Keratinocyte (primary cell): ENCODE measurements at regions not wholly inside any gene's neighbourhood (a gene's known extent, or its start where the extent isn't known, plus 50 kb on each side); places are given as distances from the start of the nearest gene placed in this dataset.

ENCODE experiments used
- DNase-seq: peaks from one replicate; pipeline ENCODE4 v3.0.0-alpha.2; 2011; ENCODE audit warnings: low read depth, missing footprints, low spot score
- FAIRE-seq: peaks from 2 replicates; lab custom pipeline; 2011; peaks lifted over from hg19 to GRCh38; lab: Jason Lieb, UNC
- H2AFZ ChIP-seq: 2 replicates; pipeline ENCODE4 v1.6.0; 2012; ENCODE audit warnings: low read length, control low read depth, inconsistent platforms; ENCODE audit not compliant: control insufficient read depth
- H3K27ac ChIP-seq: 2 replicates; pipeline ENCODE4 v1.5.1; 2011; ENCODE audit warnings: low read length; ENCODE audit not compliant: control insufficient read depth, insufficient read depth
- H3K27me3 ChIP-seq: 3 replicates; pipeline ENCODE4 v1.6.0; 2011; ENCODE audit warnings: low read length; ENCODE audit not compliant: control insufficient read depth, insufficient read depth; ENCODE audit errors: extremely low read depth
- H3K36me3 ChIP-seq, 2 experiments: 2 replicates in 1 of 2; 3 replicates in 1 of 2; pipeline ENCODE4 v1.5.1; 2011; ENCODE audit warnings: low read length in 2 of 2, mild to moderate bottlenecking in 1 of 2; ENCODE audit not compliant: control insufficient read depth in 2 of 2, insufficient read depth in 2 of 2; ENCODE audit errors: extremely low read depth in 1 of 2
- H3K4me1 ChIP-seq: 3 replicates; pipeline ENCODE4 v1.5.1; 2011; ENCODE audit warnings: low read length; ENCODE audit not compliant: control insufficient read depth, insufficient read depth; ENCODE audit errors: extremely low read depth
- H3K4me2 ChIP-seq: 3 replicates; pipeline ENCODE4 v1.6.0; 2011; ENCODE audit warnings: low read depth, low read length; ENCODE audit not compliant: control insufficient read depth, insufficient read depth; ENCODE audit errors: extremely low read depth
- H3K4me3 ChIP-seq, 3 experiments: fragments of 200-600 bp in 1 of 3; sonication (generic) in 1 of 3; 2 replicates in 2 of 3; 3 replicates in 1 of 3; pipeline ENCODE4 v1.5.1; 2011 to 2016; ENCODE audit warnings: low read length in 3 of 3, mild to moderate bottlenecking in 3 of 3, control low read depth in 2 of 3, inconsistent platforms in 1 of 3, low read depth in 1 of 3, mixed read lengths in 1 of 3, mixed run types in 1 of 3, moderate library complexity in 1 of 3; ENCODE audit not compliant: control insufficient read depth in 2 of 3, insufficient read depth in 2 of 3; ENCODE audit errors: extremely low read depth in 1 of 3
- H3K79me2 ChIP-seq: 2 replicates; pipeline ENCODE4 v1.6.0; 2012; ENCODE audit warnings: low read length; ENCODE audit not compliant: control insufficient read depth, insufficient read depth
- H3K9ac ChIP-seq: 3 replicates; pipeline ENCODE4 v1.6.0; 2011; ENCODE audit warnings: low read length; ENCODE audit not compliant: control insufficient read depth, insufficient read depth; ENCODE audit errors: extremely low read depth
- H3K9me1 ChIP-seq: 3 replicates; pipeline ENCODE4 v1.6.0; 2011; ENCODE audit warnings: low read length; ENCODE audit not compliant: control insufficient read depth, insufficient read depth; ENCODE audit errors: extremely low read depth
- H3K9me3 ChIP-seq: 2 replicates; pipeline ENCODE4 v1.5.1; 2012; ENCODE audit warnings: low read depth, low read length; ENCODE audit not compliant: control insufficient read depth
- H4K20me1 ChIP-seq: 3 replicates; pipeline ENCODE4 v1.6.0; 2011; ENCODE audit warnings: low read length; ENCODE audit not compliant: control insufficient read depth, insufficient read depth; ENCODE audit errors: extremely low read depth
- CTCF ChIP-seq, 3 experiments: IDR thresholded peaks in 1 of 3; conservative IDR thresholded peaks in 1 of 3; optimal IDR thresholded peaks in 1 of 3; 2 replicates in 2 of 3; 3 replicates in 1 of 3; pipeline versions ENCODE3 to v1.5.1; 2011; ENCODE audit warnings: low read length in 3 of 3, mild to moderate bottlenecking in 3 of 3, moderate library complexity in 2 of 3, control low read depth in 1 of 3, inconsistent platforms in 1 of 3; ENCODE audit not compliant: insufficient read depth in 2 of 3; ENCODE audit errors: extremely low read depth in 1 of 3
- EZH2 ChIP-seq: IDR thresholded peaks from one replicate; pipeline ENCODE4 v1.6.1; 2012; ENCODE audit warnings: inconsistent platforms, mild to moderate bottlenecking, low read length, moderate library complexity
- dilution Hi-C: fragments of 300-500 bp; cut with MboI; formaldehyde crosslinking; loops from one replicate; pipeline ENCODE4 v1.7.0; 2020; ENCODE audit warnings: low sequenced_read_pairs; ENCODE audit not compliant: extremely low pct_ligation_motif_present

GRCh38 chr3:861721-862120, 231.1 kb upstream of the CNTN6 start:
- no peak overlapping the region for H3K4me3 ChIP-seq

GRCh38 chr3:869269-869668, 223.6 kb upstream of the CNTN6 start:
- H3K4me1 ChIP-seq, result no peaks in the 10 kb centered on the region
- no peak overlapping the region for H3K27ac ChIP-seq
- H3K9ac ChIP-seq, result no peak overlapping the region
- H3K9me3 ChIP-seq, result no peaks in the 10 kb centered on the region
- no peaks in the 10 kb centered on the region for H3K27me3 ChIP-seq
- H3K79me2 ChIP-seq, result no peaks in the 10 kb centered on the region
- no peak overlapping the region for H2AFZ ChIP-seq
- DNase-seq (no peak), FAIRE-seq (no peak)
- no peaks in the 10 kb centered on the region for H3K9me1 ChIP-seq
- H3K36me3 ChIP-seq, result no peaks in the 10 kb centered on the region
- TF ChIP-seq EZH2, result no peak
- no peak for TF ChIP-seq CTCF (optimal IDR thresholded peaks at IDR 0.05 in 1 of 3, IDR thresholded peaks at IDR 0.05 in 1 of 3, conservative IDR thresholded peaks at IDR 0.05 in 1 of 3; ENCODE audit: extremely low read depth in 1 of 3, insufficient read depth in 2 of 3, low read length in 3 of 3)
- dilution Hi-C loops, result no loop called here
- no peaks in the 10 kb centered on the region for H4K20me1 ChIP-seq
- no peak overlapping the region for H3K4me2 ChIP-seq
- H3K4me3 ChIP-seq, result no peak overlapping the region

More at GRCh38 chr3:861721-862120, 231.1 kb upstream of the CNTN6 start:
- Histone ChIP-seq H3K4me2 (no peak overlapping the region), H3K79me2 (no peaks in the 10 kb centered on the region), H3K27me3 (no peaks in the 10 kb centered on the region), H3K36me3 (no peaks in the 10 kb centered on the region), H3K9me1 (no peaks in the 10 kb centered on the region), H3K9ac (no peak overlapping the region), H2AFZ (no peak overlapping the region), H3K9me3 (no peaks in the 10 kb centered on the region), H3K27ac (no peak overlapping the region), H4K20me1 (no peaks in the 10 kb centered on the region), H3K4me1 (no peaks in the 10 kb centered on the region)
- TF ChIP-seq EZH2 (no peak), CTCF (optimal IDR thresholded peaks at IDR 0.05 in 1 of 3, IDR thresholded peaks at IDR 0.05 in 1 of 3, conservative IDR thresholded peaks at IDR 0.05 in 1 of 3; ENCODE audit: extremely low read depth in 1 of 3, insufficient read depth in 2 of 3, low read length in 3 of 3) (no peak)
- DNase-seq (no peak), FAIRE-seq (no peak)
- dilution Hi-C loops, result no loop called here
